Loucy (cell line): ENCODE measurements at regions not wholly inside any gene's neighbourhood (a gene's known extent, or its start where the extent isn't known, plus 50 kb on each side); places are given as distances from the start of the nearest gene placed in this dataset.

Experiments
- CTCF ChIP-seq: fragments of 200-600 bp; sonication (generic); conservative IDR thresholded peaks from 2 replicates; pipeline ENCODE4 v1.5.1; 2014; ENCODE audit warnings: mild to moderate bottlenecking, antibody characterized with exemption, low read length
- EZH2phosphoT487 ChIP-seq: fragments of 200-600 bp; IDR thresholded peaks from 2 replicates; pipeline ENCODE4 v1.6.1; 2018; ENCODE audit warnings: antibody characterized with exemption, mild to moderate bottlenecking, moderate library complexity, borderline replicate concordance

- no peak for TF ChIP-seq CTCF
- no peak for TF ChIP-seq EZH2phosphoT487
Observed at GRCh38 chr5:58133631-58134296, 326.1 kb downstream of the PLK2 start.
